Transverse colon (tissue), 4 donors: ENCODE measurements at regions not wholly inside any gene's neighbourhood (a gene's known extent, or its start where the extent isn't known, plus 50 kb on each side); places are given as distances from the start of the nearest gene placed in this dataset.

Experiments used
- POLR2A ChIP-seq: fragments of 450-650 bp; IDR thresholded peaks from one replicate; pipeline ENCODE4 v1.6.1; 2016; ENCODE audit warnings: antibody characterized with exemption, mild to moderate bottlenecking, moderate library complexity
- POLR2AphosphoS5 ChIP-seq, 3 donors: sonication (generic); formaldehyde crosslinking; IDR thresholded peaks; one replicate each; pipeline ENCODE4 v1.6.1; 2016; ENCODE audit warnings: antibody characterized with exemption in 3 of 3
- TF ChIP-seq, protein P1 (sequence below), 5 experiments: fragments of 200-600 bp in 3 of 5; fragments of 450-650 bp in 2 of 5; sonication (generic) in 3 of 5; IDR thresholded peaks; 1 replicate in 2 of 5; 2 replicates in 3 of 5; pipeline ENCODE4 v1.5.1; 2016 to 2017; ENCODE audit warnings: antibody characterized with exemption in 5 of 5, inconsistent platforms in 3 of 5, mild to moderate bottlenecking in 2 of 5, moderate library complexity in 1 of 5

DNA sequence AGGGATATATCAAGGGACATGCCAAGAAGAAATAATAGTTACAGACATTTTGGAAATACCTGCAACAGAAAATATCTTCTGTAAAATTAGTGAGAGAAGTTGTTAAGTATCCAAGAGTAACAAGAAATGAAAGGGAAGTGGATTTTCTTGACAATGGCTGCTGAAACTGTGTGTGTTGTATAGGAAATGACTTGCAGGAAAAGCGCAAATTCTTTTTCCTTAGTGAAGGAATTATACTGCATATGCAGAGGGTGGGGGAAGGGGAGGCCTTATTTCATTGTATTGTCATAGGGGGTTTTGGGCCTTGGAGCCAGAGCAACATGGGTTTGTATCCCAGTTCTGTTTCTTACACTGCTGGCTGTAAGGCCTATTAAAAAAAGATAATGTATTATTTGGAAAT is 84.4 kb upstream of the DDHD1 start:
- no peak for TF ChIP-seq POLR2AphosphoS5 (IDR thresholded peaks at IDR 0.05)
- TF ChIP-seq, protein P1, sequence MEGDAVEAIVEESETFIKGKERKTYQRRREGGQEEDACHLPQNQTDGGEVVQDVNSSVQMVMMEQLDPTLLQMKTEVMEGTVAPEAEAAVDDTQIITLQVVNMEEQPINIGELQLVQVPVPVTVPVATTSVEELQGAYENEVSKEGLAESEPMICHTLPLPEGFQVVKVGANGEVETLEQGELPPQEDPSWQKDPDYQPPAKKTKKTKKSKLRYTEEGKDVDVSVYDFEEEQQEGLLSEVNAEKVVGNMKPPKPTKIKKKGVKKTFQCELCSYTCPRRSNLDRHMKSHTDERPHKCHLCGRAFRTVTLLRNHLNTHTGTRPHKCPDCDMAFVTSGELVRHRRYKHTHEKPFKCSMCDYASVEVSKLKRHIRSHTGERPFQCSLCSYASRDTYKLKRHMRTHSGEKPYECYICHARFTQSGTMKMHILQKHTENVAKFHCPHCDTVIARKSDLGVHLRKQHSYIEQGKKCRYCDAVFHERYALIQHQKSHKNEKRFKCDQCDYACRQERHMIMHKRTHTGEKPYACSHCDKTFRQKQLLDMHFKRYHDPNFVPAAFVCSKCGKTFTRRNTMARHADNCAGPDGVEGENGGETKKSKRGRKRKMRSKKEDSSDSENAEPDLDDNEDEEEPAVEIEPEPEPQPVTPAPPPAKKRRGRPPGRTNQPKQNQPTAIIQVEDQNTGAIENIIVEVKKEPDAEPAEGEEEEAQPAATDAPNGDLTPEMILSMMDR (IDR thresholded peaks at IDR 0.05) = no peak
- TF ChIP-seq POLR2A = no peak
